Mesothelial cell of epicardium (in vitro differentiated cells): ENCODE measurements at regions not wholly inside any gene's neighbourhood (a gene's known extent, or its start where the extent isn't known, plus 50 kb on each side); places are given as distances from the start of the nearest gene placed in this dataset.

ENCODE experiments used
- DNase-seq, 2 experiments: peaks; one replicate each; pipeline ENCODE4 v3.0.0; 2021; ENCODE audit warnings: low spot score in 2 of 2; ENCODE audit not compliant: unreplicated experiment in 2 of 2
- H3K27ac Mint-ChIP-seq: 2 replicates; pipeline ENCODE4 v1.8.0; 2021; ENCODE audit warnings: mixed read lengths
- H3K27me3 Mint-ChIP-seq: 2 replicates; pipeline ENCODE4 v1.8.0; 2021; ENCODE audit warnings: low read depth, mixed read lengths
- H3K36me3 Mint-ChIP-seq: 2 replicates; pipeline ENCODE4 v1.8.0; 2021; ENCODE audit warnings: mixed read lengths
- H3K4me1 Mint-ChIP-seq: 2 replicates; pipeline ENCODE4 v1.8.0; 2021; ENCODE audit warnings: mixed read lengths
- H3K4me3 Mint-ChIP-seq: 2 replicates; pipeline ENCODE4 v1.8.0; 2021; ENCODE audit warnings: mild to moderate bottlenecking, moderate library complexity, mixed read lengths
- H3K9me3 Mint-ChIP-seq: 2 replicates; pipeline ENCODE4 v1.8.0; 2021; ENCODE audit warnings: mixed read lengths
- TF ChIP-seq, protein P1 (sequence below): fragments of 200-600 bp; sonication (generic); IDR thresholded peaks from one replicate; pipeline ENCODE4 v1.5.0; 2021; ENCODE audit warnings: antibody characterized with exemption; ENCODE audit not compliant: unreplicated experiment

DNA sequence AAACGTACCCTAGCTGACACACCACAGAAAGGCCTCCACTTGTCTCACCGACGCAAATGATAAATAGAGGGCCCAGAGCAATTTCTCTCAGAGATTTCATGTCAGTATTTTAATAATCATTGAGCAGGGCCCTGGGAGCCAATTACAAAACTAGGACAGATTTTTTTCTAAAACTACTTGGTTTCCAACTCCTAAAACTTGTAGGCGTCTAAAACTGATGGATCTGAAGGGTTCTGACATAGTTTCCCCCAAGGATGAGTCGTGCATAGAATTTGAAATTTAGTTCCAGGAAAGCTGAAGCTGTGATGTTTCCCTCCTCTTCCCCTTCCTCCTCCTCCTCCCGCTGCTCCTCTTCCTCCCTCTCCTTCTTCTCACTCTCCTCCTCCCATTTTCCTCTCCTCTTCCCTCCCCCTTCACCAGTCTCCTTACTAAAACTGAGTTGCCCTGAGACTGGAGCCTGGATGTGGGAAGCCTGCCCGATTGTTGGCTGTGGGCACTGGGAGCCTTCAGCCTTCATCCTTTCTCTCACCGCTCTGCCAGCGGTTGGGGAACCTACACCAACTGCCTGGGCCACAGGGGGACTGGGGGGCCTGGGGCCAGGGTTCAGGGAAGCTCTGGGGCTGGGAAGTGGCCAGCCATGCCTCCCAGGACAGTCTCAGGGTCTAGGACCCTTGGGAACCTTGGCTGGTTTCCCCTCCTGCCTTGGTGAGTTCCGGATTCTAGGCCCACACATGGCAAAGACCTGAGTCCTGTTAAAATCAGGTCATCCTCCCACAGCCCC is 73.9 kb upstream of the SLC6A11 start:
- peaks cover 68% of the 10 kb centered on the region for H3K27me3 Mint-ChIP-seq
- no peak overlapping the region for H3K27ac Mint-ChIP-seq
- no peak overlapping the region for H3K4me3 Mint-ChIP-seq
- no peaks in the 10 kb centered on the region for H3K36me3 Mint-ChIP-seq
- H3K4me1 Mint-ChIP-seq: no peaks in the 10 kb centered on the region
- TF ChIP-seq, protein P1, sequence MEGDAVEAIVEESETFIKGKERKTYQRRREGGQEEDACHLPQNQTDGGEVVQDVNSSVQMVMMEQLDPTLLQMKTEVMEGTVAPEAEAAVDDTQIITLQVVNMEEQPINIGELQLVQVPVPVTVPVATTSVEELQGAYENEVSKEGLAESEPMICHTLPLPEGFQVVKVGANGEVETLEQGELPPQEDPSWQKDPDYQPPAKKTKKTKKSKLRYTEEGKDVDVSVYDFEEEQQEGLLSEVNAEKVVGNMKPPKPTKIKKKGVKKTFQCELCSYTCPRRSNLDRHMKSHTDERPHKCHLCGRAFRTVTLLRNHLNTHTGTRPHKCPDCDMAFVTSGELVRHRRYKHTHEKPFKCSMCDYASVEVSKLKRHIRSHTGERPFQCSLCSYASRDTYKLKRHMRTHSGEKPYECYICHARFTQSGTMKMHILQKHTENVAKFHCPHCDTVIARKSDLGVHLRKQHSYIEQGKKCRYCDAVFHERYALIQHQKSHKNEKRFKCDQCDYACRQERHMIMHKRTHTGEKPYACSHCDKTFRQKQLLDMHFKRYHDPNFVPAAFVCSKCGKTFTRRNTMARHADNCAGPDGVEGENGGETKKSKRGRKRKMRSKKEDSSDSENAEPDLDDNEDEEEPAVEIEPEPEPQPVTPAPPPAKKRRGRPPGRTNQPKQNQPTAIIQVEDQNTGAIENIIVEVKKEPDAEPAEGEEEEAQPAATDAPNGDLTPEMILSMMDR: no peak
- no peaks in the 10 kb centered on the region for H3K9me3 Mint-ChIP-seq
- no peak for DNase-seq

DNA sequence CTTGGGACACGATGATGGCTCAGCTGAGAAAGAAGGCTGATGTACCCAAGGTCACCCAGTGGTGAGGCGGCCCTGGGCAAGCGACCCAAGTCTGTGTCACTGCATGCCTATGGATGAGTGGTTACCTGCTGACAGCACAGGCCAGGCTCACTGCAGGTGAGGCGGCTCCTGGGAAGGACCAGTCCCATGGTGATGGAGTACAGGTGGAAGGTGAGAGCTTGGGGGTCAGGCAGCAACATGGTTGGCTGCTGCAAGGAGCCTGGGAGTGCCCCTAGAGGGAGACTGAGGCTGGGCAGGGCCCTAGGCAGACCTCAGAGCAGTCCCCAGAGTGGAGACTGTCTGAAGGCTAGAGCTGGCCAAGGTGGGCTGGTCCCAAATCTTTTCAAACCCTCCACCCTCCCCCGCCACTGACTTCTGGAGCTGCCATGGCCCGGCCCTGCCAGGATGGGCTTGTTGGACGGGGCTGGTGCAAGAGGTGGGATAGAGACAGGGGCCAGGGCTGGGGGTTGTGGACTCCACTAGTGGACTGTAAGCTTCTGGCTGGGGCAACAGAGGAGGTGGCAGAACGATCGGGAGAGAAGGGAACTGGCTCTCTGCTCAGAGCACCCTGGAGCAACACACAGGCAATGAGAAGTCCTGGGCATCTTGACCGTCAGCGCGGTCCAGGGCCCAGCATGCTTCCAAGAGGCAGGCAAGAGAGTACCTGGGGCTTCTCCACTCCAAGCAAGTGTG is 72.5 kb upstream of the SLC6A11 start:
- H3K27me3 Mint-ChIP-seq: peaks cover 61% of the 10 kb centered on the region
- no peaks in the 10 kb centered on the region for H3K4me1 Mint-ChIP-seq
- no peaks in the 10 kb centered on the region for H3K36me3 Mint-ChIP-seq
- H3K4me3 Mint-ChIP-seq: no peak overlapping the region
- no peak overlapping the region for H3K27ac Mint-ChIP-seq
- DNase-seq: no peak
- TF ChIP-seq, protein P1: no peak
- no peaks in the 10 kb centered on the region for H3K9me3 Mint-ChIP-seq

DNA sequence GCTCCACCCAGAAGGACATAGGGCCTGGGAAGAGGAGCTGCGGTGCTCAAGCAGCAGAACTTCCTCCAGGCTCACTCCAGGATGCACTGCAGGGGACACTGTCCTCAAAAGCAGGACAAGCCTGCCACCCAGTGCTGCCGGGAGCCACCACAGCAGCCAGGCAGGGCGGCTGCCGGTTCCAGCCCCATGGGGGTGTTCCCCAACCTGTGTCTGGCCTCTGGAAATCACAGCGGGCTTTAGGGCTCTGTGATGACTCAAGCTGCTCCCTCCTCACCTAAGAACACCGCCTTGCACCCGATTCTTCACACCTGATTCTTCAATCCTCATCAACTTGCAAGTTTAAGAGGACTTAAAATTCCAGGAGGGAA is 71.9 kb upstream of the SLC6A11 start:
- H3K27ac Mint-ChIP-seq: no peak overlapping the region
- TF ChIP-seq, protein P1: no peak

DNA sequence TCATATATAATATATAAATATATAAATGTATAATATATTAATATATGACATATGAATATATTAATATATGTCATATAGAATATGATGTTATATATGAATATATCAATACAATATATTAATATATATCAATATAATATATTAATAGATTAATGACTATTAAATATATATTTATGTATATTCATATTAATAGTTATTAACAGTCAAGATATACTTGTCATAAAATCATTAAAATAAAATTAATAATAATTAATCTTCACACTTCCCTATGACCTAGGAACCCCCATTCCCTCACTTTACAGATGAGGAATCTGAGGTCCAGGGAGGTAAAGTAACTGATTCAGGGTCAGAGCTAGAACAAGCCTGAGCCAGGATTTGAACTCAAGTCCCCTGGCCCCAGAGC is 70.6 kb upstream of the SLC6A11 start:
- H3K4me1 Mint-ChIP-seq: no peaks in the 10 kb centered on the region
- H3K27ac Mint-ChIP-seq: no peak overlapping the region
- peaks cover 45% of the 10 kb centered on the region for H3K27me3 Mint-ChIP-seq
- no peaks in the 10 kb centered on the region for H3K9me3 Mint-ChIP-seq
- H3K4me3 Mint-ChIP-seq: no peak overlapping the region
- no peaks in the 10 kb centered on the region for H3K36me3 Mint-ChIP-seq
- TF ChIP-seq, protein P1: no peak
- DNase-seq: no peak

More for the DNA sequence above, 71.9 kb upstream of the SLC6A11 start:
- H3K27me3 Mint-ChIP-seq: peaks cover 57% of the 10 kb centered on the region
- no peak for DNase-seq
- no peaks in the 10 kb centered on the region for H3K36me3 Mint-ChIP-seq
- no peak overlapping the region for H3K4me3 Mint-ChIP-seq
- H3K4me1 Mint-ChIP-seq: no peaks in the 10 kb centered on the region
- no peaks in the 10 kb centered on the region for H3K9me3 Mint-ChIP-seq

DNA sequence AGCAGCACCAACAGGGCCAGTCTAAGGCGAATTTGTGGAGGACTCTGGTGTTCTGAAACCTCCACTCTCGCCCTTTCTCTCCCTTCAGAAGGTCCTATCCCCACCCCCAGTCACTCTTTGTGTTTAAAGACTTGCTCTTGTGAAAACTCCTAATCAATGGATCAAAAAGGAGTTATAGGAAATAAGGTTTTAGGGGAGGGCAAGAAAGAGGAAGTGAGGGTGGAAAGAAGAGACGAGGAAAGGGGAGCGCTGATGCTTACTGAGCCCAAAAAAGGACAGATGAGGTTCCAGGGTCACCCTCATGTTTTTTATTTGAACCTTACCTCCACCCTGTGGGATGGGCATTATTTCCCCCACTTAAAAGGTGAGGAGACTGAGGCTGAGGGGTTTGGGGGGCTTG is 70.0 kb upstream of the SLC6A11 start:
- no peak for DNase-seq
- Mint-ChIP-seq H3K4me3 (no peak overlapping the region), H3K36me3 (no peaks in the 10 kb centered on the region), H3K9me3 (no peaks in the 10 kb centered on the region), H3K27ac (no peak overlapping the region), H3K4me1 (no peaks in the 10 kb centered on the region), H3K27me3 (peaks cover 39% of the 10 kb centered on the region)
- TF ChIP-seq, protein P1: no peak
